ENCODE measurements at regions not wholly inside any gene's neighbourhood (a gene's known extent, or its start where the extent isn't known, plus 50 kb on each side); places are given as distances from the start of the nearest gene placed in this dataset.
A peak's percentile ranks its signal among the peaks of the same experiment; 100 is the strongest.

GRCh38 chr3:165133188-165133899 is 55.0 kb upstream of the SI start:
- DNase-seq (ENCODE audit: low spot score): peak; percentile 3

GRCh38 chr3:165130708-165131107 is 52.4 kb upstream of the SI start:
- no peak for DNase-seq (ENCODE audit: low spot score)

- no peak for DNase-seq (ENCODE audit: low spot score)
Measured at GRCh38 chr3:165128544-165128943, 50.2 kb upstream of the SI start.
